WTC11 (cell line): ENCODE measurements at regions not wholly inside any gene's neighbourhood (a gene's known extent, or its start where the extent isn't known, plus 50 kb on each side); places are given as distances from the start of the nearest gene placed in this dataset.

Experiments
- ATAC-seq: fragments of 200-7000 bp; cut with Tn5 transposase; 2 replicates; pipeline ENCODE4 v1.10.0; 2021; ENCODE audit warnings: mild to moderate bottlenecking, moderate library complexity
- CTCF ChIA-PET: fragments of 300-600 bp; sonication (Branson Sonifier 250); formaldehyde crosslinking; loops from one replicate; lab custom pipeline; 2021; ENCODE audit warnings: antibody characterized with exemption; lab: Charles Lee
- POLR2A ChIA-PET: fragments of 350-600 bp; sonication (Branson Sonifier 250); formaldehyde crosslinking; loops from one replicate; lab custom pipeline; 2021; ENCODE audit warnings: antibody characterized with exemption; lab: Charles Lee
- DNase-seq: peaks from one replicate; pipeline ENCODE4 v3.0.0; 2021; ENCODE audit warnings: low spot score
- H3K27ac Mint-ChIP-seq: 2 replicates; pipeline ENCODE4 v1.8.0; 2021; ENCODE audit warnings: mixed read lengths
- H3K27me3 Mint-ChIP-seq: 2 replicates; pipeline ENCODE4 v1.8.0; 2021; ENCODE audit warnings: low read depth, mild to moderate bottlenecking, moderate library complexity, mixed read lengths
- H3K36me3 Mint-ChIP-seq: 2 replicates; pipeline ENCODE4 v1.8.0; 2021; ENCODE audit warnings: mixed read lengths
- H3K4me1 Mint-ChIP-seq: 2 replicates; pipeline ENCODE4 v1.8.0; 2022; ENCODE audit warnings: mixed read lengths
- H3K4me3 Mint-ChIP-seq: 2 replicates; pipeline ENCODE4 v1.8.0; 2021; ENCODE audit warnings: mild to moderate bottlenecking, moderate library complexity, mixed read lengths
- H3K9me3 Mint-ChIP-seq: 2 replicates; pipeline ENCODE4 v1.8.0; 2021; ENCODE audit warnings: mixed read lengths
- CREB1 ChIP-seq: sonication (generic); formaldehyde crosslinking; IDR thresholded peaks from 2 replicates; pipeline ENCODE4 v1.8.0; 2023; ENCODE audit warnings: mild to moderate bottlenecking, missing genetic modification reagents
- EMX1 ChIP-seq: fragments of 250-450 bp; sonication (Bioruptor Pico); IDR thresholded peaks from 2 replicates; pipeline ENCODE4 v1.8.0; 2021; ENCODE audit warnings: mild to moderate bottlenecking
- HMGA2 ChIP-seq: fragments of 250-450 bp; sonication (Bioruptor Pico); IDR thresholded peaks from 2 replicates; pipeline ENCODE4 v1.4.0; 2021; ENCODE audit warnings: mild to moderate bottlenecking, moderate library complexity
- NFYB ChIP-seq: sonication (generic); formaldehyde crosslinking; conservative IDR thresholded peaks from 2 replicates; pipeline ENCODE4 v1.8.0; 2022; ENCODE audit warnings: low read depth, missing genetic modification reagents
- NR3C1 ChIP-seq: sonication (generic); formaldehyde crosslinking; conservative IDR thresholded peaks from 2 replicates; pipeline ENCODE4 v1.8.1; 2023; ENCODE audit warnings: low read depth, mild to moderate bottlenecking, missing genetic modification reagents
- RORB ChIP-seq: fragments of 250-450 bp; sonication (Bioruptor Pico); IDR thresholded peaks from 2 replicates; pipeline ENCODE4 v1.9.0; 2021; ENCODE audit warnings: mild to moderate bottlenecking
- SMAD3 ChIP-seq: sonication (generic); formaldehyde crosslinking; IDR thresholded peaks from 2 replicates; pipeline ENCODE4 v1.8.0; 2022; ENCODE audit warnings: missing genetic modification reagents, mild to moderate bottlenecking, borderline replicate concordance
- SMAD4 ChIP-seq: sonication (generic); formaldehyde crosslinking; IDR thresholded peaks from 2 replicates; pipeline ENCODE4 v1.8.0; 2022; ENCODE audit warnings: mild to moderate bottlenecking, missing genetic modification reagents
- TCF7 ChIP-seq: sonication (generic); formaldehyde crosslinking; IDR thresholded peaks from 2 replicates; pipeline ENCODE4 v1.8.0; 2022; ENCODE audit warnings: mild to moderate bottlenecking, low read depth, missing genetic modification reagents, moderate library complexity
- ZNF317 ChIP-seq: sonication (generic); formaldehyde crosslinking; IDR thresholded peaks from 2 replicates; pipeline ENCODE4 v1.8.1; 2023; ENCODE audit warnings: low read depth, mild to moderate bottlenecking, moderate library complexity, missing genetic modification reagents, borderline replicate concordance
- ZNF671 ChIP-seq: fragments of 250-450 bp; sonication (Bioruptor Pico); IDR thresholded peaks from 2 replicates; pipeline ENCODE4 v1.8.0; 2021; ENCODE audit warnings: mild to moderate bottlenecking
- TF ChIP-seq, protein P1 (sequence below): fragments of 200-600 bp; IDR thresholded peaks from 2 replicates; pipeline ENCODE4 v1.8.0; 2022; ENCODE audit warnings: antibody characterized with exemption
- TF ChIP-seq, protein P2 (sequence below): sonication (generic); formaldehyde crosslinking; conservative IDR thresholded peaks from 2 replicates; pipeline ENCODE4 v1.8.1; 2023; ENCODE audit warnings: mild to moderate bottlenecking, low read depth, missing genetic modification reagents, moderate library complexity
- TF ChIP-seq, protein P3 (sequence below): sonication (generic); formaldehyde crosslinking; IDR thresholded peaks from 2 replicates; pipeline ENCODE4 v1.8.1; 2022; ENCODE audit warnings: missing genetic modification reagents, borderline replicate concordance
- TF ChIP-seq, protein P4 (sequence below): sonication (generic); formaldehyde crosslinking; IDR thresholded peaks from 2 replicates; pipeline ENCODE4 v1.8.0; 2023; ENCODE audit warnings: mild to moderate bottlenecking, missing genetic modification reagents
- TF ChIP-seq, protein P5 (sequence below): sonication (generic); formaldehyde crosslinking; IDR thresholded peaks from 2 replicates; pipeline ENCODE4 v1.8.1; 2023; ENCODE audit warnings: mild to moderate bottlenecking, missing genetic modification reagents, moderate library complexity
- TF ChIP-seq, protein P6 (sequence below): sonication (generic); formaldehyde crosslinking; IDR thresholded peaks from 2 replicates; pipeline ENCODE4 v1.8.1; 2022; ENCODE audit warnings: mild to moderate bottlenecking, missing genetic modification reagents, moderate library complexity, borderline replicate concordance
- TF ChIP-seq, protein P7 (sequence below): sonication (generic); formaldehyde crosslinking; IDR thresholded peaks from 2 replicates; pipeline ENCODE4 v1.8.0; 2022; ENCODE audit warnings: mild to moderate bottlenecking, missing genetic modification reagents
- TF ChIP-seq, protein P8 (sequence below): sonication (generic); formaldehyde crosslinking; IDR thresholded peaks from 2 replicates; pipeline ENCODE4 v1.8.0; 2022; ENCODE audit warnings: mild to moderate bottlenecking, missing genetic modification reagents

DNA sequence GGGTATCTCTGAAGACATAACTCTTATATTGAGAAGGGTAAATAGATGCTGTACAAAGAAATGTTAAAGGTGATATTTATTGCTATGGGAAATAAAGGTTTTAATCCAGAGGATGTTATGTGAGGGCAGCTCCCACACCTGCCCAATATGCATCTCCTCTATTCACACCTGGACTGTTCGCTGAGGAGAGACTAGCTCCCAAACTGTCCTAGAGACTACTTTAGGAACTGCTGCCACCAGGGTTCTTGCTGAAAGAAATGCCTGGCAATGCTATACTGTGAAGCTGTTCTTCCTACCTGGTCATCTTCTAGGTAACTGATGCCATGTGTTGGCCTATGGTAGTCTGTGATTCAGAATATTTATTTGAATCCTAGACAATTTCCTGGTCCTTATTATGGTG is 1421.5 kb upstream of the SPRY2 start (continued):
- TF ChIP-seq, protein P1, sequence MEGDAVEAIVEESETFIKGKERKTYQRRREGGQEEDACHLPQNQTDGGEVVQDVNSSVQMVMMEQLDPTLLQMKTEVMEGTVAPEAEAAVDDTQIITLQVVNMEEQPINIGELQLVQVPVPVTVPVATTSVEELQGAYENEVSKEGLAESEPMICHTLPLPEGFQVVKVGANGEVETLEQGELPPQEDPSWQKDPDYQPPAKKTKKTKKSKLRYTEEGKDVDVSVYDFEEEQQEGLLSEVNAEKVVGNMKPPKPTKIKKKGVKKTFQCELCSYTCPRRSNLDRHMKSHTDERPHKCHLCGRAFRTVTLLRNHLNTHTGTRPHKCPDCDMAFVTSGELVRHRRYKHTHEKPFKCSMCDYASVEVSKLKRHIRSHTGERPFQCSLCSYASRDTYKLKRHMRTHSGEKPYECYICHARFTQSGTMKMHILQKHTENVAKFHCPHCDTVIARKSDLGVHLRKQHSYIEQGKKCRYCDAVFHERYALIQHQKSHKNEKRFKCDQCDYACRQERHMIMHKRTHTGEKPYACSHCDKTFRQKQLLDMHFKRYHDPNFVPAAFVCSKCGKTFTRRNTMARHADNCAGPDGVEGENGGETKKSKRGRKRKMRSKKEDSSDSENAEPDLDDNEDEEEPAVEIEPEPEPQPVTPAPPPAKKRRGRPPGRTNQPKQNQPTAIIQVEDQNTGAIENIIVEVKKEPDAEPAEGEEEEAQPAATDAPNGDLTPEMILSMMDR: no peak
- TF ChIP-seq, protein P2, sequence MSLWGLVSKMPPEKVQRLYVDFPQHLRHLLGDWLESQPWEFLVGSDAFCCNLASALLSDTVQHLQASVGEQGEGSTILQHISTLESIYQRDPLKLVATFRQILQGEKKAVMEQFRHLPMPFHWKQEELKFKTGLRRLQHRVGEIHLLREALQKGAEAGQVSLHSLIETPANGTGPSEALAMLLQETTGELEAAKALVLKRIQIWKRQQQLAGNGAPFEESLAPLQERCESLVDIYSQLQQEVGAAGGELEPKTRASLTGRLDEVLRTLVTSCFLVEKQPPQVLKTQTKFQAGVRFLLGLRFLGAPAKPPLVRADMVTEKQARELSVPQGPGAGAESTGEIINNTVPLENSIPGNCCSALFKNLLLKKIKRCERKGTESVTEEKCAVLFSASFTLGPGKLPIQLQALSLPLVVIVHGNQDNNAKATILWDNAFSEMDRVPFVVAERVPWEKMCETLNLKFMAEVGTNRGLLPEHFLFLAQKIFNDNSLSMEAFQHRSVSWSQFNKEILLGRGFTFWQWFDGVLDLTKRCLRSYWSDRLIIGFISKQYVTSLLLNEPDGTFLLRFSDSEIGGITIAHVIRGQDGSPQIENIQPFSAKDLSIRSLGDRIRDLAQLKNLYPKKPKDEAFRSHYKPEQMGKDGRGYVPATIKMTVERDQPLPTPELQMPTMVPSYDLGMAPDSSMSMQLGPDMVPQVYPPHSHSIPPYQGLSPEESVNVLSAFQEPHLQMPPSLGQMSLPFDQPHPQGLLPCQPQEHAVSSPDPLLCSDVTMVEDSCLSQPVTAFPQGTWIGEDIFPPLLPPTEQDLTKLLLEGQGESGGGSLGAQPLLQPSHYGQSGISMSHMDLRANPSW: no peak
- no peak for TF ChIP-seq SMAD3 (CRISPR knock-in tag)

DNA sequence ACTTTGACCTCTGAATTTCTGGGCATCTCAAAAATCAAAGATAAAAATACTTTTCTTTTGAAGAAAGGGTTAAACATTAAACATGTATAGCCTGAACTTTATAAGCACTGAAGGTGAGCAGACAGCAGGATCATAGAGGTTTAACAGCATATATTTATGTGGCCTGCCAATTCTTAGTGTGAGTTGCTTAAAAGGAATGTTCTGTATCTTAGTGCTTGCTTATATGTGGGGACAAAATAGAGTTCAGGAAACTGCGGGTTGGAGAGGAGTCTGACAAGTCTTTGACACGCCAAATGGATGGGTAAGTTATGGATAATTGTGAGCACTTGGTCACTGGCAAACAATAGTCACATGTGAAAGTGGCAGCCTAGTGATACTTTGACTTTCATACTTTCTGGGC is 1419.4 kb upstream of the SPRY2 start:
- no peak for ATAC-seq
- Mint-ChIP-seq H3K36me3 (peaks cover 20% of the 10 kb centered on the region), H3K9me3 (peaks cover 28% of the 10 kb centered on the region), H3K27me3 (no peaks in the 10 kb centered on the region), H3K27ac (no peak overlapping the region), H3K4me3 (no peak overlapping the region), H3K4me1 (no peaks in the 10 kb centered on the region)
- POLR2A ChIA-PET: no interaction called here
- TF ChIP-seq, protein P3, sequence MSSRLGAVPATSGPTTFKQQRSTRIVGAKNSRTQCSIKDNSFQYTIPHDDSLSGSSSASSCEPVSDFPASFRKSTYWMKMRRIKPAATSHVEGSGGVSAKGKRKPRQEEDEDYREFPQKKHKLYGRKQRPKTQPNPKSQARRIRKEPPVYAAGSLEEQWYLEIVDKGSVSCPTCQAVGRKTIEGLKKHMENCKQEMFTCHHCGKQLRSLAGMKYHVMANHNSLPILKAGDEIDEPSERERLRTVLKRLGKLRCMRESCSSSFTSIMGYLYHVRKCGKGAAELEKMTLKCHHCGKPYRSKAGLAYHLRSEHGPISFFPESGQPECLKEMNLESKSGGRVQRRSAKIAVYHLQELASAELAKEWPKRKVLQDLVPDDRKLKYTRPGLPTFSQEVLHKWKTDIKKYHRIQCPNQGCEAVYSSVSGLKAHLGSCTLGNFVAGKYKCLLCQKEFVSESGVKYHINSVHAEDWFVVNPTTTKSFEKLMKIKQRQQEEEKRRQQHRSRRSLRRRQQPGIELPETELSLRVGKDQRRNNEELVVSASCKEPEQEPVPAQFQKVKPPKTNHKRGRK: no peak
- TF ChIP-seq TCF7 (CRISPR knock-in tag) (no peak), ZNF671 (CRISPR knock-in tag) (no peak), NR3C1 (no peak), CREB1 (CRISPR knock-in tag) (no peak), ZNF317 (no peak)
- TF ChIP-seq, protein P4, sequence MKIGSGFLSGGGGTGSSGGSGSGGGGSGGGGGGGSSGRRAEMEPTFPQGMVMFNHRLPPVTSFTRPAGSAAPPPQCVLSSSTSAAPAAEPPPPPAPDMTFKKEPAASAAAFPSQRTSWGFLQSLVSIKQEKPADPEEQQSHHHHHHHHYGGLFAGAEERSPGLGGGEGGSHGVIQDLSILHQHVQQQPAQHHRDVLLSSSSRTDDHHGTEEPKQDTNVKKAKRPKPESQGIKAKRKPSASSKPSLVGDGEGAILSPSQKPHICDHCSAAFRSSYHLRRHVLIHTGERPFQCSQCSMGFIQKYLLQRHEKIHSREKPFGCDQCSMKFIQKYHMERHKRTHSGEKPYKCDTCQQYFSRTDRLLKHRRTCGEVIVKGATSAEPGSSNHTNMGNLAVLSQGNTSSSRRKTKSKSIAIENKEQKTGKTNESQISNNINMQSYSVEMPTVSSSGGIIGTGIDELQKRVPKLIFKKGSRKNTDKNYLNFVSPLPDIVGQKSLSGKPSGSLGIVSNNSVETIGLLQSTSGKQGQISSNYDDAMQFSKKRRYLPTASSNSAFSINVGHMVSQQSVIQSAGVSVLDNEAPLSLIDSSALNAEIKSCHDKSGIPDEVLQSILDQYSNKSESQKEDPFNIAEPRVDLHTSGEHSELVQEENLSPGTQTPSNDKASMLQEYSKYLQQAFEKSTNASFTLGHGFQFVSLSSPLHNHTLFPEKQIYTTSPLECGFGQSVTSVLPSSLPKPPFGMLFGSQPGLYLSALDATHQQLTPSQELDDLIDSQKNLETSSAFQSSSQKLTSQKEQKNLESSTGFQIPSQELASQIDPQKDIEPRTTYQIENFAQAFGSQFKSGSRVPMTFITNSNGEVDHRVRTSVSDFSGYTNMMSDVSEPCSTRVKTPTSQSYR (CRISPR knock-in tag): no peak
- CTCF ChIA-PET: no interaction called here
- no peak for DNase-seq

DNA sequence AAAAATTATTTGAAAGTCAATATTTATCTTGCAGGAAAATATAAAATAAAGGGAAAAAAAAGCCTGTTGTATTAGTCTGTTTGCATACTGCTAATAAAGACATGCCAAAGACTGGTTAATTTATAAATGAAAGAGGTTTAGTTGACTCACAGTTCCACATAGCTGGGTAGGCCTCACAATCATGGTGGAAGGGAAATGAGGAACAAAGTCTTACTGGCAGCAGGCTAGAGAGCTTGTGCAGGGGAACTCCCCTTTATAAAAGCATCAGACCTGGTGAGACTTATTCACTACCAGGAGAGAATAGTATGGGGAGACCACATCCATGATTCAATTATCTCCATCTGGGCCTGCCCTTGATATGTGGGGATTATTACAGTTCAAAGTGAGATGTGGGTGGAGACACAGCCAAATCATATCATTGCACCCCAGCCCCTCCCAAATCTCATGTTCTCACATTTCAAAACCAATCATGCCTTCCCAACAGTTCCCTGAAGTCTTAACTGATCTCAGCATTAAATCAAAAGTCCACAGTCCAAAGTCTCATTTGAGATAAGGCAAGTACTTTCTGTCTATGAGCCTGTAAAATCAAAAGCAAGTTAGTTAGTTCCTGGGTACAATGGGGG is 1416.5 kb upstream of the SPRY2 start:
- CTCF ChIA-PET: no interaction called here
- ATAC-seq (no peak), DNase-seq (no peak)
- peaks cover 47% of the 10 kb centered on the region for H3K9me3 Mint-ChIP-seq
- POLR2A ChIA-PET: no interaction called here
- no peaks in the 10 kb centered on the region for H3K4me1 Mint-ChIP-seq
- no peak overlapping the region for H3K4me3 Mint-ChIP-seq
- TF ChIP-seq, protein P5, sequence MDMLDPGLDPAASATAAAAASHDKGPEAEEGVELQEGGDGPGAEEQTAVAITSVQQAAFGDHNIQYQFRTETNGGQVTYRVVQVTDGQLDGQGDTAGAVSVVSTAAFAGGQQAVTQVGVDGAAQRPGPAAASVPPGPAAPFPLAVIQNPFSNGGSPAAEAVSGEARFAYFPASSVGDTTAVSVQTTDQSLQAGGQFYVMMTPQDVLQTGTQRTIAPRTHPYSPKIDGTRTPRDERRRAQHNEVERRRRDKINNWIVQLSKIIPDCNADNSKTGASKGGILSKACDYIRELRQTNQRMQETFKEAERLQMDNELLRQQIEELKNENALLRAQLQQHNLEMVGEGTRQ (CRISPR knock-in tag): no peak
- no peak for TF ChIP-seq SMAD4 (CRISPR knock-in tag)
- no peak for TF ChIP-seq EMX1 (CRISPR knock-in tag)
- no peak for TF ChIP-seq HMGA2 (CRISPR knock-in tag)
- no peak for TF ChIP-seq NFYB (CRISPR knock-in tag)
- TF ChIP-seq, protein P6, sequence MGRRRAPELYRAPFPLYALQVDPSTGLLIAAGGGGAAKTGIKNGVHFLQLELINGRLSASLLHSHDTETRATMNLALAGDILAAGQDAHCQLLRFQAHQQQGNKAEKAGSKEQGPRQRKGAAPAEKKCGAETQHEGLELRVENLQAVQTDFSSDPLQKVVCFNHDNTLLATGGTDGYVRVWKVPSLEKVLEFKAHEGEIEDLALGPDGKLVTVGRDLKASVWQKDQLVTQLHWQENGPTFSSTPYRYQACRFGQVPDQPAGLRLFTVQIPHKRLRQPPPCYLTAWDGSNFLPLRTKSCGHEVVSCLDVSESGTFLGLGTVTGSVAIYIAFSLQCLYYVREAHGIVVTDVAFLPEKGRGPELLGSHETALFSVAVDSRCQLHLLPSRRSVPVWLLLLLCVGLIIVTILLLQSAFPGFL (CRISPR knock-in tag): no peak
- TF ChIP-seq, protein P7, sequence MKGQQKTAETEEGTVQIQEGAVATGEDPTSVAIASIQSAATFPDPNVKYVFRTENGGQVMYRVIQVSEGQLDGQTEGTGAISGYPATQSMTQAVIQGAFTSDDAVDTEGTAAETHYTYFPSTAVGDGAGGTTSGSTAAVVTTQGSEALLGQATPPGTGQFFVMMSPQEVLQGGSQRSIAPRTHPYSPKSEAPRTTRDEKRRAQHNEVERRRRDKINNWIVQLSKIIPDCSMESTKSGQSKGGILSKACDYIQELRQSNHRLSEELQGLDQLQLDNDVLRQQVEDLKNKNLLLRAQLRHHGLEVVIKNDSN: no peak
- TF ChIP-seq, protein P8, sequence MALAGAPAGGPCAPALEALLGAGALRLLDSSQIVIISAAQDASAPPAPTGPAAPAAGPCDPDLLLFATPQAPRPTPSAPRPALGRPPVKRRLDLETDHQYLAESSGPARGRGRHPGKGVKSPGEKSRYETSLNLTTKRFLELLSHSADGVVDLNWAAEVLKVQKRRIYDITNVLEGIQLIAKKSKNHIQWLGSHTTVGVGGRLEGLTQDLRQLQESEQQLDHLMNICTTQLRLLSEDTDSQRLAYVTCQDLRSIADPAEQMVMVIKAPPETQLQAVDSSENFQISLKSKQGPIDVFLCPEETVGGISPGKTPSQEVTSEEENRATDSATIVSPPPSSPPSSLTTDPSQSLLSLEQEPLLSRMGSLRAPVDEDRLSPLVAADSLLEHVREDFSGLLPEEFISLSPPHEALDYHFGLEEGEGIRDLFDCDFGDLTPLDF (CRISPR knock-in tag): no peak
- TF ChIP-seq RORB: no peak
- no peak overlapping the region for H3K27ac Mint-ChIP-seq
- H3K36me3 Mint-ChIP-seq: peaks cover 38% of the 10 kb centered on the region
- no peaks in the 10 kb centered on the region for H3K27me3 Mint-ChIP-seq
